ENCODE measurements at regions not wholly inside any gene's neighbourhood (a gene's known extent, or its start where the extent isn't known, plus 50 kb on each side); places are given as distances from the start of the nearest gene placed in this dataset.

- Histone ChIP-seq H3K4me1 (ENCODE audit: insufficient read depth, low read length) (no peaks in the 10 kb centered on the region), H3K4me3 (ENCODE audit: low read length) (no peak overlapping the region), H3K27ac (ENCODE audit: low read length) (no peak overlapping the region), H3K36me3 (ENCODE audit: insufficient read depth, low read depth, low read length) (no peaks in the 10 kb centered on the region), H3K9me3 (ENCODE audit: insufficient read depth, low read depth, low read length) (no peaks in the 10 kb centered on the region), H3K9ac (ENCODE audit: low read depth, low read length) (no peak overlapping the region), H3K27me3 (ENCODE audit: insufficient read depth, low read length) (no peaks in the 10 kb centered on the region)
Measured at GRCh38 chr2:145854039-145854755, 1334.3 kb upstream of the ZEB2 start.

DNA sequence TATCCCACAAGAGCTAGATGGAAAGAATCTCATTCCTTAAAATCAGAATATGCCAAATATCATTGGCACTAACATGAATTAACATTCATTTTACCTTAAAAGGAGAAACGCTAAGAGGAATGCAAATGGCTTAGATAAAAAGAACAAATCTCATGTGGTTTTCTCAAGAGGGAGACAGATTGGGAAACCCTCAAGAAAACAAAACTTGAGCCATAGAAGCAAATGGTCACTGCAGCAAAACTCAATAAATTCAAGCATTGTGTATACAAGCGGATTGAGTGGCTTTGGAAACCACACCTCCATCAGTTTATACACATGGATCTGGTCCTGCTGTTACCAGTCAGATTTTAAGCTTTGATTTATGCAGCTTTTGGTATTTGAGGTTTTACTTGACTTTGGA is 1331.8 kb upstream of the ZEB2 start:
- Histone ChIP-seq H3K27ac (ENCODE audit: low read length) (no peak overlapping the region), H3K4me1 (ENCODE audit: insufficient read depth, low read length) (no peaks in the 10 kb centered on the region), H3K9me3 (ENCODE audit: insufficient read depth, low read depth, low read length) (no peaks in the 10 kb centered on the region), H3K4me3 (ENCODE audit: low read length) (no peak overlapping the region), H3K27me3 (ENCODE audit: insufficient read depth, low read length) (no peaks in the 10 kb centered on the region), H3K9ac (ENCODE audit: low read depth, low read length) (no peak overlapping the region), H3K36me3 (ENCODE audit: insufficient read depth, low read depth, low read length) (no peaks in the 10 kb centered on the region)

DNA sequence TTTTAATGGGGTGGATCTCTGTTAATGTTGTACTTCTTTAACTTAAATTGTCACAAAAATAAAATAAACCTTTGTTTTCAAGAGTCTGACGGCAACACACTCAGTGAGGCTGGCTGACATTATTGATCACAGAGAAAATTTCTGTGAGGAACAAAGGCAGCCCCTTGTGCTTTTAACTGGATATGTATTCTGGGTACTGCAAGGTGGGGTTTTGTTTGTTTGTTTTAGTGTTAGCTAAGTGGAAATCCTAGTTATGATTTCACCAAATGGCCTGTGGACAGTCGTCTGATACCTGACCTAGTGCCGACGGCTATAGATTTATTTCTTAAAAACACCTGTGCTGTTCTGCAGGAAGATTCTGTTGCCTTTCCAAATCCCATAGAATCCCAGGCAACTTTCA is 1329.5 kb upstream of the ZEB2 start:
- Histone ChIP-seq H3K9ac (ENCODE audit: low read depth, low read length) (no peak overlapping the region), H3K27me3 (ENCODE audit: insufficient read depth, low read length) (no peaks in the 10 kb centered on the region), H3K9me3 (ENCODE audit: insufficient read depth, low read depth, low read length) (no peaks in the 10 kb centered on the region), H3K36me3 (ENCODE audit: insufficient read depth, low read depth, low read length) (no peaks in the 10 kb centered on the region), H3K4me3 (ENCODE audit: low read length) (no peak overlapping the region), H3K4me1 (ENCODE audit: insufficient read depth, low read length) (no peaks in the 10 kb centered on the region), H3K27ac (ENCODE audit: low read length) (no peak overlapping the region)

- Histone ChIP-seq H3K27ac (ENCODE audit: low read length) (no peak overlapping the region), H3K9ac (ENCODE audit: low read depth, low read length) (no peak overlapping the region), H3K36me3 (ENCODE audit: insufficient read depth, low read depth, low read length) (no peaks in the 10 kb centered on the region), H3K4me1 (ENCODE audit: insufficient read depth, low read length) (no peaks in the 10 kb centered on the region), H3K27me3 (ENCODE audit: insufficient read depth, low read length) (no peaks in the 10 kb centered on the region), H3K9me3 (ENCODE audit: insufficient read depth, low read depth, low read length) (no peaks in the 10 kb centered on the region), H3K4me3 (ENCODE audit: low read length) (no peak overlapping the region)
Measured at GRCh38 chr2:145846982-145847381, 1327.1 kb upstream of the ZEB2 start.

- Histone ChIP-seq H3K4me3 (ENCODE audit: low read length) (no peak overlapping the region), H3K27ac (ENCODE audit: low read length) (no peak overlapping the region), H3K36me3 (ENCODE audit: insufficient read depth, low read depth, low read length) (no peaks in the 10 kb centered on the region), H3K9me3 (ENCODE audit: insufficient read depth, low read depth, low read length) (no peaks in the 10 kb centered on the region), H3K27me3 (ENCODE audit: insufficient read depth, low read length) (no peaks in the 10 kb centered on the region), H3K9ac (ENCODE audit: low read depth, low read length) (no peak overlapping the region), H3K4me1 (ENCODE audit: insufficient read depth, low read length) (no peaks in the 10 kb centered on the region)
Measured at GRCh38 chr2:145845923-145846322, 1326.0 kb upstream of the ZEB2 start.

GRCh38 chr2:145845207-145845894 is 1325.4 kb upstream of the ZEB2 start:
- Histone ChIP-seq H3K4me1 (ENCODE audit: insufficient read depth, low read length) (no peaks in the 10 kb centered on the region), H3K9me3 (ENCODE audit: insufficient read depth, low read depth, low read length) (no peaks in the 10 kb centered on the region), H3K9ac (ENCODE audit: low read depth, low read length) (no peak overlapping the region), H3K27ac (ENCODE audit: low read length) (no peak overlapping the region), H3K36me3 (ENCODE audit: insufficient read depth, low read depth, low read length) (no peaks in the 10 kb centered on the region), H3K4me3 (ENCODE audit: low read length) (no peak overlapping the region), H3K27me3 (ENCODE audit: insufficient read depth, low read length) (no peaks in the 10 kb centered on the region)

DNA sequence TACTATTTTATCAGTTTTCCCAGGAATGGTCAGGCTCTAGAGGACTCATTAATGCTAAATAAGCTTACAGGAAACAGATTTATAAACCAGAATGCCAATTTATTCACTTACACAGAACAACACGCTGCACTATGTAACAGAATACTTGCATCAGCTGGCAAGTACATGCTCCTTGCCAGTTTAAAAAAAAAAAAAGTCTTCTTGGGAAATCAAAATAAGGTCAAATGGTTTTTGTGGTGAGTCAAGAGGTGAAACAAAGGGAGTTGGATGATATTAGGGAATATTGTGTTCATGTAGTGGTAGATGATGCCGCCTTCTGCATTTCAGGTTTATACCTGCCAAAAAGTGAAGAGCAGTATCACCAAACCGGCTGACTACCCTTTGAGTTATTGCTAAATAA is 1322.1 kb upstream of the ZEB2 start:
- H3K27ac ChIP-seq (ENCODE audit: low read length), result no peak overlapping the region
- no peaks in the 10 kb centered on the region for H3K9me3 ChIP-seq (ENCODE audit: insufficient read depth, low read depth, low read length)
- H3K36me3 ChIP-seq (ENCODE audit: insufficient read depth, low read depth, low read length), result no peaks in the 10 kb centered on the region
- no peaks in the 10 kb centered on the region for H3K4me1 ChIP-seq (ENCODE audit: insufficient read depth, low read length)
- H3K27me3 ChIP-seq (ENCODE audit: insufficient read depth, low read length), result no peaks in the 10 kb centered on the region
- no peak overlapping the region for H3K4me3 ChIP-seq (ENCODE audit: low read length)
- H3K9ac ChIP-seq (ENCODE audit: low read depth, low read length), result no peak overlapping the region

DNA sequence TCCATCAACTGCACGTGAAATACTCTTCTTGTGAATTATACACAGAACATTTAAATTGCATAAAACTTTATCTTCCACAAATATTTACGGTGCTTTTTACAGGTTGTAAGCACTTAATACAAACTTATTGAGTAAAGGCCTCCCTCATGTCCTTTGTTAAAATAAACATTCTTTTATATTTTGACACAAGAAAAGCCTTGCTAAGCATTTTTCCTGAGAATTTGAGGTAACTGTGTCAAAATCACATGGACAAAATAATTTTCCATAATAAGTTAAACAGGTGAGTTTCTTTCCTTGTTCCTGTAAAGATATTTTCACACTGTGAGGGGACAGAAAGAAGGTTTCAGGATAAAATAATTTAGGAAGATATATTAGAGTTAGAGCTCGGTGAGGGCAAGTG is 1317.1 kb upstream of the ZEB2 start:
- H3K27me3 ChIP-seq (ENCODE audit: insufficient read depth, low read length), result no peaks in the 10 kb centered on the region
- no peaks in the 10 kb centered on the region for H3K9me3 ChIP-seq (ENCODE audit: insufficient read depth, low read depth, low read length)
- no peaks in the 10 kb centered on the region for H3K36me3 ChIP-seq (ENCODE audit: insufficient read depth, low read depth, low read length)

GRCh38 chr2:145835665-145836064 is 1315.7 kb upstream of the ZEB2 start:
- Histone ChIP-seq H3K36me3 (ENCODE audit: insufficient read depth, low read depth, low read length) (no peaks in the 10 kb centered on the region), H3K9ac (ENCODE audit: low read depth, low read length) (no peak overlapping the region), H3K9me3 (ENCODE audit: insufficient read depth, low read depth, low read length) (no peaks in the 10 kb centered on the region), H3K4me1 (ENCODE audit: insufficient read depth, low read length) (no peaks in the 10 kb centered on the region), H3K27ac (ENCODE audit: low read length) (no peak overlapping the region), H3K27me3 (ENCODE audit: insufficient read depth, low read length) (no peaks in the 10 kb centered on the region), H3K4me3 (ENCODE audit: low read length) (no peak overlapping the region)

More for the DNA sequence above, 1317.1 kb upstream of the ZEB2 start:
- Histone ChIP-seq H3K4me3 (ENCODE audit: low read length) (no peak overlapping the region), H3K4me1 (ENCODE audit: insufficient read depth, low read length) (no peaks in the 10 kb centered on the region), H3K27ac (ENCODE audit: low read length) (no peak overlapping the region), H3K9ac (ENCODE audit: low read depth, low read length) (no peak overlapping the region)

DNA sequence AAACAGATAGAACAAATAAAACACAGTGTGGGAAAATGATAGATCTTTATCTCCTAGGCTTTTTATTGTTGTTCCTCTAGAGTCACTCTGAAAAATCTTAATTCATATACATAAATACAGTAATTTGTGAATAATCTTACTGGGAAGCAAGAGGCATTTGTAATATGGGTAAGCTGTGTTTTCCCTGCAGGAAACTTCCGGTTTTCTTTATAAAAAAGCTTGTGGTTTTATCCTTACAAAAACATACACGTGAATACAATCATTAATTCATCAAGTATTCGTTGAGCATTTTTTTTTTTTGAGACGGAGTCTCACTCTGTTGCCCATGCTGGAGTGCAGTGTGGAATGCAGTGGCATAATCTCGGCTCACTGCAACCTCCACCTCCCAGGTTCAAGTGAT is 1312.8 kb upstream of the ZEB2 start:
- Histone ChIP-seq H3K27me3 (ENCODE audit: insufficient read depth, low read length) (no peaks in the 10 kb centered on the region), H3K4me1 (ENCODE audit: insufficient read depth, low read length) (no peaks in the 10 kb centered on the region), H3K36me3 (ENCODE audit: insufficient read depth, low read depth, low read length) (no peaks in the 10 kb centered on the region), H3K9me3 (ENCODE audit: insufficient read depth, low read depth, low read length) (no peaks in the 10 kb centered on the region), H3K27ac (ENCODE audit: low read length) (no peak overlapping the region), H3K9ac (ENCODE audit: low read depth, low read length) (no peak overlapping the region), H3K4me3 (ENCODE audit: low read length) (no peak overlapping the region)

- no peaks in the 10 kb centered on the region for H3K36me3 ChIP-seq (ENCODE audit: insufficient read depth, low read depth, low read length)
- no peak overlapping the region for H3K9ac ChIP-seq (ENCODE audit: low read depth, low read length)
- no peak overlapping the region for H3K27ac ChIP-seq (ENCODE audit: low read length)
- H3K9me3 ChIP-seq (ENCODE audit: insufficient read depth, low read depth, low read length), result no peaks in the 10 kb centered on the region
- H3K4me3 ChIP-seq (ENCODE audit: low read length), result no peak overlapping the region
- no peaks in the 10 kb centered on the region for H3K27me3 ChIP-seq (ENCODE audit: insufficient read depth, low read length)
- H3K4me1 ChIP-seq (ENCODE audit: insufficient read depth, low read length), result no peaks in the 10 kb centered on the region
Measured at GRCh38 chr2:145829931-145830330, 1310.0 kb upstream of the ZEB2 start.

GRCh38 chr2:145827235-145827634 is 1307.3 kb upstream of the ZEB2 start:
- H3K27ac ChIP-seq (ENCODE audit: low read length), result no peak overlapping the region
- no peak overlapping the region for H3K9ac ChIP-seq (ENCODE audit: low read depth, low read length)
- H3K4me3 ChIP-seq (ENCODE audit: low read length), result no peak overlapping the region
- no peaks in the 10 kb centered on the region for H3K27me3 ChIP-seq (ENCODE audit: insufficient read depth, low read length)
- no peaks in the 10 kb centered on the region for H3K36me3 ChIP-seq (ENCODE audit: insufficient read depth, low read depth, low read length)
- peaks cover 4% of the 10 kb centered on the region; the same call in 1 of the 2 replicates for H3K4me1 ChIP-seq (ENCODE audit: insufficient read depth, low read length)
- H3K9me3 ChIP-seq (ENCODE audit: insufficient read depth, low read depth, low read length), result no peaks in the 10 kb centered on the region
